ENCODE measurements at regions not wholly inside any gene's neighbourhood (a gene's known extent, or its start where the extent isn't known, plus 50 kb on each side); places are given as distances from the start of the nearest gene placed in this dataset.

DNA sequence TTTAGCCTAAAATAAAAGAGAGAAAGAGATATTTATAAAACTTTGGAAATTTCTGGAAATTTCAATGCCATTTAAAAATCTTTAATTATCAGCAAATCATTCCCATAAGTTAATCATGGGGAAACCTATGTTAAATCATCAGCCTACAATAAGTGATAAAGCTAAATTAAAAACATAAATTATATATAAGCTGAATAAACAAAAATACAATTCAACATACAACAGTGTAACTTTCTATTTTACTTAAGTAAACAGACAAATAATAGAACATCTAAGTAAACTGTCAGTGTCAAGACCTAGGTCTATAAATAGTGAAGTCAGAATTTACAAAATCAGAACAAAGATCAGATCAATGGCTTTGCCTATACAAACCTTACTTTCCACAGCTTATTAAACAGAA, 57.5 kb downstream of the EPRS1 start:
- TF ChIP-seq POLR2A (IDR thresholded peaks at IDR 0.05) = no peak
- TF ChIP-seq, protein P1, sequence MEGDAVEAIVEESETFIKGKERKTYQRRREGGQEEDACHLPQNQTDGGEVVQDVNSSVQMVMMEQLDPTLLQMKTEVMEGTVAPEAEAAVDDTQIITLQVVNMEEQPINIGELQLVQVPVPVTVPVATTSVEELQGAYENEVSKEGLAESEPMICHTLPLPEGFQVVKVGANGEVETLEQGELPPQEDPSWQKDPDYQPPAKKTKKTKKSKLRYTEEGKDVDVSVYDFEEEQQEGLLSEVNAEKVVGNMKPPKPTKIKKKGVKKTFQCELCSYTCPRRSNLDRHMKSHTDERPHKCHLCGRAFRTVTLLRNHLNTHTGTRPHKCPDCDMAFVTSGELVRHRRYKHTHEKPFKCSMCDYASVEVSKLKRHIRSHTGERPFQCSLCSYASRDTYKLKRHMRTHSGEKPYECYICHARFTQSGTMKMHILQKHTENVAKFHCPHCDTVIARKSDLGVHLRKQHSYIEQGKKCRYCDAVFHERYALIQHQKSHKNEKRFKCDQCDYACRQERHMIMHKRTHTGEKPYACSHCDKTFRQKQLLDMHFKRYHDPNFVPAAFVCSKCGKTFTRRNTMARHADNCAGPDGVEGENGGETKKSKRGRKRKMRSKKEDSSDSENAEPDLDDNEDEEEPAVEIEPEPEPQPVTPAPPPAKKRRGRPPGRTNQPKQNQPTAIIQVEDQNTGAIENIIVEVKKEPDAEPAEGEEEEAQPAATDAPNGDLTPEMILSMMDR (IDR thresholded peaks at IDR 0.05) = no peak

GRCh38 chr1:219988387-219988786, 57.9 kb downstream of the EPRS1 start:
- Histone ChIP-seq H3K4me1 (no peaks in the 10 kb centered on the region), H3K9me3 (no peaks in the 10 kb centered on the region), H3K27ac (no peak overlapping the region), H3K4me3 (no peak overlapping the region), H3K27me3 (no peaks in the 10 kb centered on the region), H3K36me3 (peaks cover 0 to 51% (median 0%) of the 10 kb centered on the region in 3 donors)
- DNase-seq = no peak
- no peak for TF ChIP-seq POLR2A (IDR thresholded peaks at IDR 0.05)
- TF ChIP-seq, protein P1 (IDR thresholded peaks at IDR 0.05) = no peak

More for the DNA sequence above, 57.5 kb downstream of the EPRS1 start:
- Histone ChIP-seq H3K27ac (no peak overlapping the region), H3K4me3 (no peak overlapping the region), H3K9me3 (no peaks in the 10 kb centered on the region), H3K36me3 (peaks cover 0 to 46% (median 0%) of the 10 kb centered on the region in 3 donors), H3K27me3 (no peaks in the 10 kb centered on the region), H3K4me1 (no peaks in the 10 kb centered on the region)
- DNase-seq = no peak

- no peak for TF ChIP-seq POLR2A (IDR thresholded peaks at IDR 0.05)
- TF ChIP-seq, protein P1 (IDR thresholded peaks at IDR 0.05) = no peak
These were observed 59.0 kb upstream of the SLC30A10 start for GRCh38 chr1:219987325-219987724.

DNA sequence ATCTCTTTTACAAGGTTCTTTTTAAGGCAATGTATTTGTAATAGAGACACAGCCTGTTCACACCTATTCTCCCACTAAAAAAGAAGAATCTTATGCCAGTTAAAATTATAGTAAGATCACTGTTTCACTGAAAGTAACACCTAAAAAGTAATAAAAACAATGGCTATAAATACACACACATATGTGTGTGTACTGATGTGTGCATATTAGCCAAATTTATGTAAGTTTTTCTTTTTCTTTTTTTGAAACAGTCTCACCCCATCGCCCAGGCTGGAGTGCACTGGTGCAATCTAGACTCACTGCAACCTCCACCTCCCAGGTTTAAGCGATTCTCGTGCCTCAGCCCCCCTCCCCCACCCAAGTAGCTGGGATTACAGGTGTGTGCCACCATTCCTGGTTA, 56.8 kb upstream of the SLC30A10 start:
- Histone ChIP-seq H3K27ac (no peak overlapping the region), H3K36me3 (peaks cover 0 to 81% (median 0%) of the 10 kb centered on the region in 3 donors), H3K9me3 (no peaks in the 10 kb centered on the region), H3K27me3 (no peaks in the 10 kb centered on the region), H3K4me3 (no peak overlapping the region), H3K4me1 (no peaks in the 10 kb centered on the region)
- TF ChIP-seq, protein P1 (IDR thresholded peaks at IDR 0.05) = no peak
- TF ChIP-seq POLR2A (IDR thresholded peaks at IDR 0.05) = no peak
- no peak for DNase-seq

More at GRCh38 chr1:219987325-219987724, 59.0 kb upstream of the SLC30A10 start:
- Histone ChIP-seq H3K36me3 (peaks cover 0 to 60% (median 0%) of the 10 kb centered on the region in 3 donors), H3K4me1 (no peaks in the 10 kb centered on the region), H3K27me3 (no peaks in the 10 kb centered on the region), H3K4me3 (no peak overlapping the region), H3K27ac (no peak overlapping the region), H3K9me3 (no peaks in the 10 kb centered on the region)
- DNase-seq = no peak
